HG03558 (cell line): ENCODE measurements at regions not wholly inside any gene's neighbourhood (a gene's known extent, or its start where the extent isn't known, plus 50 kb on each side); places are given as distances from the start of the nearest gene placed in this dataset.

Experiments
- ATAC-seq: cut with Tn5 transposase; IDR thresholded peaks from one replicate; pipeline ENCODE4 v1.9.1; 2021; ENCODE audit warnings: moderate number of reproducible peaks; ENCODE audit not compliant: unreplicated experiment; ENCODE audit errors: extremely low read depth

DNA sequence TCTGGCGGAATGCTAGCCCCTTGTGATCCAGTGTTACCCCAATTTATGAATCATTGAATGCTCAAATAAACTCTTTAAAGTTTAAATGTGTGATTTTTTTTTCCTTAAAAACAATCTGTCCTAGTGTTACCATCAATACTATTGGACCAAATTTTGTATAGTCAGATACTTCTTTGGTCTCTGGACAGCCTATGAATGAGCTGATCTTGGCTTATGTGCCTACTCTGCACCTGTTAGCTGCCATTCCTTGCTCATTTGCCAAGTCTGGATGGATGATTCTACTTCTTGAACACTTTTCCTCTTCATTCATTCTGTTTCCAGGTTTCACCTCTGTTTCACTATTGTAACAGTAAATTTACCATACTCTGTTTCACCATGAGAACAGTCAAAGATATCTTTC lies 226.5 kb upstream of the ZBED5 start:
- no peak for ATAC-seq

DNA sequence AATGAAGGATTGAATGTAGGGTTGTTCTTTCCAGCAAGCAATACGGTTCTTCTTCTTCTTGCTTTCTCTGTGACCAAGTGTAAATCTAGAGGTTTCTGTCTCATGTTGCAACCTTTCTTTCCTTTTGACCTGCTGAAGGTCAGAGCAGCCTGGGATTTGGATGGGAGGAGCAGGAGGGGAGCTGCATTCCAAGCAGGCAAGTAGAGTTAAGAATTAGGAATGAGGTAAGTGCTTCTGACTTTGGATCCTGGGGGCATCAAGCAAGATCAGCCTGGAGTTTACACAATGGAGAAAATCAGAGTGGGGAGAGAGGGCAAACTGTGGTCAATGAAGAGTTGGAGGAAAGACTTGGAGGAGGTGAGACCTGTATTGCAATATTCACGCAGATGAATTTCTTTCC lies 225.6 kb upstream of the ZBED5 start:
- ATAC-seq: no peak

DNA sequence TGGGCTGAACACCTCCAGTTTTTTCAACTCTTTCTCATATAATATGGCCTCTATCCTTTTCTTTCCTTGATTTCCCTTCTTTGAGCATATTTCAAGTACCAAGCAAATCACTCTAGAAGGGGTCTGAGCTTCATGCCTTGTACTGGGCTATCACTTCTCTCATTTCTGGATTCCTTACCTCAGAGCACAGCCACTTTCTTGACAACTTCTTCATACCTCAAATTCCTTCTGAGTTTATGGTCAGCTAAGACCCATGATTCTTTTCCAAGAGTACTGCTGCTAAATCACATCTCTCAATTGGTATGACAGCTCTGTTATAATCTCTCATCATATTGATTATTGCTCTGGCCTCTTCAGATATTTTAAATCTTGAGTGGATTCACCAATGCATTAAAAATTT lies 224.8 kb upstream of the ZBED5 start:
- no peak for ATAC-seq

DNA sequence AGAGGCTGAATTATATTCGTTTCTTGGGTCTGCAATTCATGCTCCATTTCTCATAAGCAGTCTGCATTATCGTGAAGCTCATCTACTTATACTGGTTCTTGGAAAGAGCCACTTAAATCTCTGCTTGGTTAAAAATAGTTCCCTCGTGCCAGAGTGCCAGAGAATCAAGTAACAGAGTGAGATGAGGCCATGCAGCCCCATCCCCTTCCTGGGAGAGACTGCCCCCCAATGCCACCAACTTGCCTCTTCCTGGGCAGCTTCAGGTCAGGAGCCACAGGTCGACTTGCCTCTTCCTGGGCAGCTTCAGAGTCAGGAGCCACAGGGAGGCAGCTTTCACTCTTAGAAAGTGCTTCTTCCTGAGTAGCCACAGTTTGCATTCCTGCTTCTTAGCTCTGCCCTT lies 223.9 kb upstream of the ZBED5 start:
- no peak for ATAC-seq

DNA sequence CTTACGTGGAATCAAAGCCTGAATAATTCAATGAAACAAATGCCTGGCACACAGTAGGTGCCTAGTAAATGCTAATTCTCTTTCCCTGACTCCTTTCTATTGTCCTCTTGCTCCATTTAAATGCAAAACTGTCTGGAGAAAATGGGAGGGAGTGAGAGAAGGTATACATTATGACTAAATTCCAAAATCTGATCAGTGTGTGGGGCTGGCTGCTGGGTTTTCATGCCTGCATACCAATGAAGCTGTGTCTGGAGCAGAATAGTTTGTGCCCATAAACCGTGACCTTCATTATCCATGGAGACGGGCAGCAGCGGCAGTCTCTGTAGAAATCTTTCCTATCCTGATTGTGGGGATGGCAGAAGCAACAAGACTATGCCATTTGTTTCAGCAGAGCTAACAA lies 223.4 kb upstream of the ZBED5 start:
- no peak for ATAC-seq

DNA sequence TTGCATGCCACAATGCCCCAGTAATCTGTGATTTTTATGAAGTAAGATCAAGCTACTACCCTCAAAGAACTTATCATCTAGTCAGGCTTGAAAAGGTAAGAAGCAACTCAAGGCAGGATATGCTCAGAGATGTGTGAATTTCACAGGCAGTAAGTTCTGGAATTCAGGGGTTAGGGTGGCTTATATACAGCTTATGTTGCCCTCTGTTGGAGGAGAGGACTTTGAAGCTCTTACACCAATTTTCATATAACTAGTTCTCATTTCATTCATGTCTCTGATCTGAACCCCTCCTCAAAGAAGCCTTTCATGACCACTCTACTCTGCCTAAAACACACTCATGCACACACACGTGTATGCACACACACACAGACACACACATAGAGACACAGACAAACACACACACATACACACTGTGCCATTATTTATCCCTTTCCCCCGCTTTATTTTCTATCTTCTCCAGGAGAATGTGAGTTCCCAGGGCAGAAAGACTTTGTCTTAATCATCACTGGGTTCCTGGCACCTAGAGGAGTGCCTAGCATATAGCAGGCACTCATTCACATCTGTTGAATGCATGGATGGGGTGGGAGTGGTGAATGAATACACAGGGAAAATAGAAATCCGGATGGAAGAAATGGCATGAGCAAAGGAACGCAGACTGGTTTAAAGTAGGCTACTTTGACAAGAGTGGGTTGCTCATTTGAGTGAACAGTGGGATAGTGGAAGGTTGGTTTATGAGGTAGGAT lies 220.7 kb upstream of the ZBED5 start:
- ATAC-seq: no peak

DNA sequence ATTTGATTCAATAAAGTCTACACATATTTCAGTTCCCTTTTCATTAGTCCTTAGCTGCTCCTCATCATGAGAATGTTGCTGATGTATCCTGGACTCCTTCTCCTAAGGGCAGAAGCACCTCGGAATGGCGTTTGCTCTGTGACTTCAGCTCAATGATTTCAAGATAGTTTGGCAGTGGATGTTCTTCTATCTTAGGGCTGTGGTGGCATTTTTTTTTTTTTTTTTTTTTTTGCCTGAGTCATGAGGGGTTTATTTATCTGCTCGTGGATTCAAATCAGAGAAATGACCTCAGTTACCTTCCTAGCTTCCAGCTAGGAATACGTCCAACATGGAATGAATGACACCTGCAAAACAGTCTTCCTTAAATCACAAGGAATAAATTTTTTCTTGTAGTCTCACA lies 220.0 kb upstream of the ZBED5 start:
- ATAC-seq: no peak

DNA sequence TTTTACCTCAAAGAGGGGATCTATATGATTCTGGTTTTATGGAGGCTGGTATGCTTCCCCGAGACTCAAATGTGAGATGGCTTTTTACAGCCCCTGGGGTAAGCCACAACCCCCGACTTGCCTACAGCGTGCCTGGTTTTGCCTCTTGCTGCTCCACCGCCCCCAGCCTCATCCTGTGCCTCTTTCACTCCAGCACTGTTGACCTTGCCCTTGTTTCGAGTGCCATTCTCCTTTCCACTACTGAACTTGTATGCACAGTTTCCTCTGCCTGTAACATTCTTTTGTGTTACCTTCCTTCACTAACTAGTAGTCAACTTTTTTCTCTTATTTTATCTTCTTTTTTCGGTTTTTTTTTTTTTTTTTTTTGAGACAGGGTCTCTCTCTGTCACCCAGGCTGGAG lies 219.0 kb upstream of the ZBED5 start:
- ATAC-seq: no peak

DNA sequence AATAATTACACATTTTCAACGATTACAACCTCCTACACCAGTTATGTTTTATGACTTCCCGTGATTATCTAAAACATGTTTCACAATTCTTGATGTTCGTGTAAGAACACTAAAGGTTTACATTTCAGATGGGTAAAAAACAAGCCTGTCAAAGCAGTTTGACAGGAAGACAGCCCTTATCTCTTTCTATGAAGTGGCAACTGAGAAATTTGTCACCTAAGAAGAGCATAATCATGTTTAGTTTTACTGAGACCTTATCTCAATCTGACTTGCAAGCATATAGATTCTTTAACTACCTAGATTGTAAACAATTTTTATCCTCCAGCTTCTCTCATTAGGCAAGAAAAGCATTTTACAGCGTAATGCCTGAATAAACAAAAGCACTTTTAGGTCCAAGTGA lies 218.4 kb upstream of the ZBED5 start:
- no peak for ATAC-seq

DNA sequence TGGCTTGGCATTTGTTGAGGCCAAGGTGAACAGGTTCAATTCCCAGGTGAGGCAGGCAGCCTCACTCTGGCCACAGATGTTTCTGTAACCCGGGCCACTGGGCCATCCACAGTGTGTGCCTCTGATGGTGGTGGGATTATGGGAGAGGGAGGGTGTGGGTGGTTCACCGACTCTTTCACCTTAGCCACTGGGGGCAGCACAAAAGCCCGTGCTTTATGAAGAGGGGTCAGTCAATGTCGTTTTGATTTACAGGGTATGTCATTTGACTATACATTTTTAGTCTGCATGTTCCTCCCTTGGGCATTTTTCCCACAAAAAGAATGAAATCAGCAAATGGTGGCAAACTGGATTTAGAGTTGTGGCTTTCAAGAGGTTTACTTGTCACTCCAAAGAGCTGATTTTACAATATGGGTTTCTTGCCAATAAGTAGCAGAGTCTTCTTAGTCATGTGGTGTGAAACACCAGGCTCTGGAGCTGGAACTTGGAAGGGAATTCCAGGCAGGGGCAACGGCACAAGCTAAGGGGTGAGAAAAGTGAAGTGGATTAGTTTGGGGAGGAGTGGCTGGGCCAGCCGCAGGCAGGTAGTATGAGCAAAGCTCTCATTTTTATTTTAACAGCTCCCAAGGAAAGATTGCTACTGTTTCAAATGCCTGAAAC lies 217.8 kb upstream of the ZBED5 start:
- no peak for ATAC-seq

DNA sequence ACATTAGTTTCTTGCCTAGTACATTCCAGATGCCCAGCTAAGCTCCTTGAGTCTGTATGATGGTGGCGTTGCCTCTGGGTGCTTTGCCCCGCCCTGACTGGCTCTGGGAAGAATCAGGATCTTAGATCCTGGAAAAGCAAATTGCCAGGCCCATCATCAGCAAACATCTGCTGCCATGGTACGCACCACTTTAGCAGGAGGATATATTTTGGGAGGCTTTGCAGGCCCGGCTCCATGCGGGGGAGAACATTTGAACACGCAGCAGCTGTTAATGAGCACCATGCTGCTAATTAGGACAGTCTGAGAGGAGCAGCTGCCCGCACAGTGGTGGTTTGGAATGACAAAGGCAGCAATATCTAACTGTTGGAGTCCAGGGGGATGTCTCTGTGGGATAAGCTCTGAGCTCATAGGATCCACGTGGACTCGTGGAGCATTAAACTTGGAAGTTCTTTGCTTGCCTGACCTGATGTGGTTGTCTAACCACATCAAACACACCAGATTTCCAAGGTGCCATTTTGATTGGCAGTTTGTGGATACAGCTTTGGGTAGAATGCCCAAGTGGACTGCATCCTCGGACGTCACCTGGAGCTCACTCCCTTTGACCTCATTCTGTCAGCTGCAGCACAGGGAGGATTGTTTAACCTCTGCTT lies 217.0 kb upstream of the ZBED5 start:
- no peak for ATAC-seq

DNA sequence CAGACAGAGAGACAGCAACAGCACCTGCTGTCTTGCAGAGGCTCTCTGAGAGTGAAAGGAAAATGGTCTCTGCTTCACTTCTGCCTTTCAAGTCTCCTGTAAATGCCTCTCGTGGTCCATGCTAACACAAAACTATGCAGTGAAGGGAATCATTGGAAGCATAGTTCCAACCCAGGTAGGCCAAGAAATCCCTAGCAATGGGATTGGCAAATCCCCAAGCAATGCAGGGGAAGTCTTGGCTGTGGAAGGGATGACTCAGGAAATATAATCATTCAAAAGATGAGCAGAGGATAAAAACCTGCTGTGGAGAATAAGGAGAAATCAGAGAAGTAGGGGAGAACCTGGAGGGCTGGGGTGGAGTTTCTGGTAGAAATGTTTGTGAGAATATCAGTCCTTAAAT lies 216.1 kb upstream of the ZBED5 start:
- ATAC-seq: no peak

DNA sequence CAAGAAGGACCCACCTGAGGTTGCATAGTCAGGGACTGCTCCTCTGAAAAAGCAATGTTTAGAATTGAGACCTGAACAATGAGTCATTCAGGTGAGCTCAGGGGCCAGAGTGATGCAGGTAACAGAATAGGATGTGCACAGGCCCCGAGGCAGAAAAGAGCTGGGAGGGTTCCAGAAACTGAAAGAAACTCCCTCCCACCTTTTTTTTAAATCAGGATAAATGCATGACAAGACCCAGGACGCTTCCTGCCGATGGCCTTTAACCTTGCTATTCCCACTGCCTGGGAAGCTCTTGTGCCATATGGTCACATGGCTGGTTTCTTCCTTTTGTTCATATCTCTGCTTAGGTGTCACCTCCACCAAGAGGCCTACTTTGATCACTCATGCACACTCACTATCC lies 214.2 kb upstream of the ZBED5 start:
- ATAC-seq: no peak

DNA sequence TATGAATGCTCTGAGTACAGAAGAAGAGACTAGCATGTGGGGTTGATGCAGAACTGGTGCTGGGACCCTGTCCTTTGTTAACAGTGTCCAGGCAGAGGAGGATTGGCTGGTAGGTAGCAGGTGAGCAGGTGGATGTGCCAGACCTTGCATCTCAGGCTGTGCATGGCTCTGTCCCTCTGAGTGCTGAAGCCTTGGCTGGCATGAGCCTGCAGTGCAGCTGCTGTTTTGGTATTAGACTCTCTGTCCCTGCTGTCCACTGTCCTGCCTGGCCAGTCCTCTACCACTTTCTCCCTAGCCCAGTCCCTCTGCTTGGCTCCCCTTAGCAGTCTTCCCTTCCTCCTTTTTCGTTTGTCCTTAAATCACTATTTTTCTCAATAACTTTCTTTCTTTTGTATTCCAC lies 213.6 kb upstream of the ZBED5 start:
- no peak for ATAC-seq

DNA sequence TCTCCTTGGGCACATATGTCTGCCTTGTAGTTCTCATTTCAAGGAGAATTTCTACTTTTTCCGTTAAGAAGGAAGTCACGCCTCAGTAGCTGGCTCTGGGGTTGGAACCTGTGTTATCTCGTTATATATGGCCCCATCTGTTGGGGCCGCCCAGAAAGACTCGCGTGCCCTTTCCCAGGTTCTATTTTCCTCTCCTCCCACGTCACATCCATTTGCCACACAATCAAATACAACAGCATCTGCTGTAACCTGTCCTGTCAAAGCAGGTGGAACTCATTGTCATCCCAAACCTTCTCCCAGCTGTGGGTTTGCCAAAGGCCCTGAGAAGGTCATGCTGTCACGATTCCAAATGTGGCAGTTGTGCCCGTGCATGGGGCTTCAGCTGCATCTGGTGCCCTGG lies 213.1 kb upstream of the ZBED5 start:
- no peak for ATAC-seq

DNA sequence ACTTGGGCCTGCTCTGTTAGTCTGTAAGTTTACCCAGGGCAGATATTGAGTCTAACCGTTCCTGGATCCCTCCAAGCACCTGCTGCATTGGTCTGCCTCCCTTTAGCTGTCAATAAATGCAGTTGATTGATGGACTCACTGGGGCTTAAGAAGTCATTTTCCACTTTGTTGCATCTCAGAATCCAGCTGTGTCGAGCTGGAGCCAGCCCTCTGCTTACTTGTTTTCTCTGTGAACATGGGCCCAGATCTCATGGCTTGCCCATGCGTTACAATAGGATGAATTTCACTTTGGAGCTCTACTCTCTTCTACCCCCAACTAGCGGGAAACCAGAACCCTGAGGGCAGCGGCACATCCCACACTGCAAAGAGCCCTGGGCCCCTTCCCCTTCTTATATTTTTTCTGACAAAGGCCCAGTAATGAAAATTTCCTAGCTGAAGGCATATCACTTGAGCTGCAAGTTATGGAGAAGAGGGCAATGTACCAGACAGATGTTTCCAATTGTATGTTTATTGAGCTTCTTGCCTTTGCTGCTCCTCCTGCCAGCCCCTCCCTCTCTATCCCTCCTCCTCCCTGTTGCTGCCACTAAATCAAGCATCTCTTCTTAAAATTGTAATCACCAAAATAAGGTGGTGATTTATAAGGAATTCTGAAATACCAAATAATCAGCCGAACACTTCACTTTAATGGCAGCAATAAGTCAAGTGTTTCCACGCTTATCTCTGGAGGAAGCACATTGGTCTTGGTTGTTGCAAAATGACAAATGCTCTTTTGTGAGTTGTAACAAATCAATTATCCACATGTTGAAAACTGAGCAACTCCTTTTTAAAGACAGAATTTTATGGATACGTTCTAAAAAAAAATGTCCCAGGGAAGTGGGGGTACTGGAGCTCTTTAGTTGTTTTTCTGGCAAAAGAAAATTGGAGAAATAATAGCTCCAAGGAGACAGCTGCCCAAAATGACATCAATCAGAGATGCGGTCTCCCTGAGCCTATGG lies 212.3 kb upstream of the ZBED5 start:
- no peak for ATAC-seq

DNA sequence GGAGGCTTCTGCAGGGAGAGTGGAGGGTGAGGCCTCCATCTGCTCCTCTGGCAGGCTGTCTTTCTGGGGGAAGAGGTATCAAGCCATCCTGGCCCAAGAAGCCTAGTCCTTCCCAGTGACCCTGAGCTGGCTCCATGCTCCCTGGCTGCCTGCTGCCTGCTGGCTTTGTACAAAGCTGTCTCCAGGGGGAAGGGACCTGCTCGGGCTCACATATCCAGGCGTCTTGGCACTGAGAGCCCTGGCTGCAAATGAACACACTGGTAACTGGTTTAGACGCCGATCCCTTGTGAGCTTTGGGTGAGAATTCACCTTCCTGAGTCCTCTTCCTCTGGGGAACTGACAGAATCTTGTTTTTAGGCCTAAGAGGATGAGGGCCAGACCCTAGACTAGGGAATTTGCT lies 210.3 kb upstream of the ZBED5 start:
- no peak for ATAC-seq

DNA sequence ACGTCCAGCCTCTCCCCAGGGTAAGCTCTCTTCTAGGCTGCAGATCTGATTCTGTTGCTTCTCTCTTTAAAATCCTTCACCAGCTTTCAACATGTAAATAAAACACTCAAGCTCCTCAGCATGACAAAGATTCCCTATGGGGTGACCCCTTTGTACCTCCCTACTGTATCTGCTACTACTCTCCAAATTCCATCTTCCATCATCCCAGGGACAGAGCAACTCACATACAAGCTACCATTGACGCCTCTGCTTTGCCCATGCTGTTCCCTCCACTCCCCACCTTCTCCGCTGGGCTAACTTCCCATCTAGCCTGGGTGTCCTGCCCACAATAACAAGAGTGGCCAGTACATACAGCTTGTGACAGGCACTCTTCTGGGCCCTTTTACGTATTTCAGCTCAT lies 207.5 kb upstream of the ZBED5 start:
- ATAC-seq: no peak

DNA sequence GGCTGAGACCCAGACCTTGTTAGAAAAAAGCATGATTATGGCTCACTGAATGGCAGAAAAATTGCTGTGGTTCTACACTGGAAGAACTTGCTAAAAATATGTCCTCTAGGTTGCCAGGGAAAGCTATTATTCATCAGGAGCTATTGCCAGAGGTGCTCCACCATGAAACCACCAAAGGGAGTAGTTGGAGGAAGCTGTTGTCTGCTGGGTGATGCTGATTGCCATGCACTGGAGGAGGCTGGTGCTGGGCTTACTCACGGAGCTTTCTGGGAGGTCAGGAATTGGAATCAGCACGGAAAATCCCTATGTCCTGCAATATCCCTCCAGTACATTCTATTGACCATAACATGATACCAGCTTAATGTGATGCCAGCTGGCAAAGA lies 199.6 kb upstream of the ZBED5 start:
- no peak for ATAC-seq

DNA sequence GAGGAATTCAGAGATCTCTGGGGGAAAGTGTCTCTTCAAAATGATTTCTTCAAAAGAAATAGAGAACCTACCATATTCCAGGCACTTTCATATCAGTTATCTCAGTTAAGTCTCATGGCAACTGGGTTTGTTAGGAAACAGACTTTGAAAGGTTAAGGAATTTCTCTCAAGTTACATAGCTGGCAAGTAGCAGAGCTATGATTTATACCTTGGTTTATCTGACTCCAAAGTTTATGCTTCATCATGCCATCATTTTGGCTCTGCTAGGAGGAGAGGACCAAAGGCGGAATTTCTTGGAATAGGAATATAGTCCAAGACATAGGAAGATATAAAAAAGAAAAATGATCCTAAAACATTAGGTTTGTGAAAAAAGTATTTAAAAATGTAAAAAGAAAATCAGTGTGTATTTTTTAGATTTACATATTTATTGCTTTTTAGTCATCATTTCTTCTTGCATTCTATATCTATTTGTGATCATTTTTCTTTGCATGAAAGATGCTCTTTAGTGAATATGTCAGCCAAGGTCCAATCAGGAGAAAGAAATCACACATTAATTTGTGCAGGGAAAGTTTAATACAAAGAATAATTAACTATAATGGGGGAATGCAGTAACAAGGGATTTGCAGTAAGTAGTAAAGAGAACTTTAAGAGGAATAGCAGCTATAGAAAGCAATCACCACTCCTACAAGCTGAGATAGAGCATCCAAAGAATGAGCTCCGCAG lies 199.1 kb upstream of the ZBED5 start:
- ATAC-seq: no peak
